CD4-positive, alpha-beta T cell treated with Interleukin-17A for 4 hours (primary cell): ENCODE measurements at regions not wholly inside any gene's neighbourhood (a gene's known extent, or its start where the extent isn't known, plus 50 kb on each side); places are given as distances from the start of the nearest gene placed in this dataset.
"Not testable (repeated sequence)": the region's sequence is repeated elsewhere in the genome, so short reads cannot be mapped to it uniquely, and the experiment has no call there.

Experiments used
- DNase-seq: peaks from one replicate; pipeline ENCODE4 v3.0.0-alpha.2; 2020; ENCODE audit warnings: mixed read lengths

GRCh38 chr2:12881952-12882351, 165.2 kb downstream of the TRIB2 start:
- no peak for DNase-seq

- DNase-seq = no peak
Measured at GRCh38 chr2:12882393-12882792, 165.7 kb downstream of the TRIB2 start.

GRCh38 chr2:12883906-12884305, 167.2 kb downstream of the TRIB2 start:
- no peak for DNase-seq

GRCh38 chr2:12884713-12885282, 168.1 kb downstream of the TRIB2 start:
- DNase-seq = no peak

GRCh38 chr2:12890066-12890465, 173.3 kb downstream of the TRIB2 start:
- no peak for DNase-seq

- no peak for DNase-seq
Measured at GRCh38 chr2:12890481-12890991, 173.8 kb downstream of the TRIB2 start.

GRCh38 chr2:12895017-12895416, 178.3 kb downstream of the TRIB2 start:
- no peak for DNase-seq

- no peak for DNase-seq
Measured at GRCh38 chr2:12896318-12896982, 179.7 kb downstream of the TRIB2 start.

- DNase-seq = peak; percentile 22
Measured at GRCh38 chr2:12897181-12897580, 180.4 kb downstream of the TRIB2 start.

- no peak for DNase-seq
Measured at GRCh38 chr2:12903272-12903671, 186.5 kb downstream of the TRIB2 start.

GRCh38 chr2:12910431-12910830, 193.7 kb downstream of the TRIB2 start:
- DNase-seq = no peak

- DNase-seq = no peak
Measured at GRCh38 chr2:12915787-12916186, 199.1 kb downstream of the TRIB2 start.

GRCh38 chr2:12918138-12918834, 201.6 kb downstream of the TRIB2 start:
- DNase-seq = no peak

- DNase-seq = no peak
Measured at GRCh38 chr2:12918835-12919445, 202.2 kb downstream of the TRIB2 start.

- DNase-seq = no peak
Measured at GRCh38 chr2:12921321-12921720, 204.6 kb downstream of the TRIB2 start.

- DNase-seq = no peak
Measured at GRCh38 chr2:12923907-12924610, 207.3 kb downstream of the TRIB2 start.

GRCh38 chr2:12926641-12927040, 209.9 kb downstream of the TRIB2 start:
- DNase-seq = not testable (repeated sequence)

- DNase-seq = no peak
Measured at GRCh38 chr2:12928197-12928774, 211.6 kb downstream of the TRIB2 start.

- DNase-seq = no peak
Measured at GRCh38 chr2:12928775-12929401, 212.2 kb downstream of the TRIB2 start.

GRCh38 chr2:12929758-12930157, 213.0 kb downstream of the TRIB2 start:
- no peak for DNase-seq

- DNase-seq = no peak
Measured at GRCh38 chr2:12930391-12930790, 213.7 kb downstream of the TRIB2 start.
